VCaP (cell line): ENCODE measurements at regions not wholly inside any gene's neighbourhood (a gene's known extent, or its start where the extent isn't known, plus 50 kb on each side); places are given as distances from the start of the nearest gene placed in this dataset.
"Not testable (repeated sequence)": the region's sequence is repeated elsewhere in the genome, so short reads cannot be mapped to it uniquely, and the experiment has no call there.

Source experiments
- H3K27ac ChIP-seq: fragments of 450-650 bp; 2 replicates; pipeline ENCODE4 v1.5.1; 2017
- CTCF ChIP-seq: fragments of 450-650 bp; conservative IDR thresholded peaks from 2 replicates; pipeline ENCODE4 v1.5.1; 2017; ENCODE audit warnings: mild to moderate bottlenecking, moderate library complexity

- no peak overlapping the region for H3K27ac ChIP-seq
- no peak for TF ChIP-seq CTCF
These were observed 152.7 kb upstream of the NEGR1 start for GRCh38 chr1:72435025-72435424.

GRCh38 chr1:72434070-72434469, 151.7 kb upstream of the NEGR1 start:
- no peak overlapping the region for H3K27ac ChIP-seq
- TF ChIP-seq CTCF: no peak

DNA sequence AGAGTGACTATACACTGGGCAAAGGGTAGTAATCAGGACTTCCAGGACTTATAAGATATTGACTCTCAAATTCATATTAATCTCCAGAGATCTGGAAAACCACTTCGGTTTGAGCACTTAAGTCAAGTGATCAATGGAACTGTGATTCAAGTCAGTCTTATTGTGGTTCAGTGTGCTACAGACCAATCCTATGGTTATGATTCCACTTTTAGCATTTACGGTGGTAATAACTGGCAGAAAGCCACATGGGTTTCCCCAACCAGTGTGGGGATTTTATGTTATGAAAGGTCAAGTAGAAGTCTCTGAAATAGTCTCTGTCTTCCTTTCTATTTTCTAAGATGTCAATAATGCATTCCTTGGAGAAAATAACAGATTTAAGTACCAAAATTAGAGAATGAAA, 151.3 kb upstream of the NEGR1 start:
- no peak for TF ChIP-seq CTCF

GRCh38 chr1:72432645-72433267, 150.4 kb upstream of the NEGR1 start:
- TF ChIP-seq CTCF: no peak
- no peak overlapping the region for H3K27ac ChIP-seq

More for the DNA sequence above, 151.3 kb upstream of the NEGR1 start:
- H3K27ac ChIP-seq: no peak overlapping the region

DNA sequence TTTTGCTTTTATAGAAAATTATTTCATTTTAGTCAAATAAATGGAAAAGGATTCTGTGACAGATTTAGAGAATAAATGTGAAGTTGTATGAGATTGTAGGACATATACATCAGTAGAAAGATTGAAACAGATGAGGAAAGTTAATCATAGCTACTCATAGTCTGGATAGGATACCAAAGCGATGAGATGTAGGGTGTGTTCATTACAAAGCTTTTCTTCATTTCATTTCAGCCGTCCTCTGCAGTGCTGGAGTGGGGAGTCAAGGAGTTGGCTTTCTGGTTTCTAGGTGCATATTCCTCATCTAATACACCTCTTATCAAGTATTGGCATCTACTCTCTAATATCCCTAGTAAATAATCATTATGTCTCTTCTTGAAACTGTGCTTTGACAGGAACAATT, 149.5 kb upstream of the NEGR1 start:
- H3K27ac ChIP-seq: no peak overlapping the region
- no peak for TF ChIP-seq CTCF

DNA sequence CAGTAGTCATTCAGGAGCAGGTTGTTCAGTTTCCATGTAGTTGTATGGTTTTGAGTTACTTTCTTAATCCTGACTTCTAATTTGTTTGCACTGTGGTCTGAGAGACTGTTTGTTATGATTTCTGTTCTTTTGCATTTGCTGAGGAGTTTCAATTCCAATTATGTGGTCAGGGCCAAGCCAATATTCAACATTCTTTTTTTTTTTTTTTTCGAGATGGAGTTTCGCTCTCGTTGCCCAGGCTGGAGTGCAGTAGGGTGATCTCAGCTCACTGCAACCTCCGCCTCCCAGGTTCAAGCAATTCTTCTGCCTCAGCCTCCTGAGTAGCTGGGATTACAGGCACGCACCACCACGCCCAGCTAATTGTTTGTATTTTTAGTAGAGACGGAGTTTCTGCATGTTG, 145.9 kb upstream of the NEGR1 start:
- not testable (repeated sequence) for H3K27ac ChIP-seq

- H3K27ac ChIP-seq: no peak overlapping the region
- no peak for TF ChIP-seq CTCF
These were observed 136.9 kb upstream of the NEGR1 start for GRCh38 chr1:72419229-72419628.

- no peak overlapping the region for H3K27ac ChIP-seq
- no peak for TF ChIP-seq CTCF
These were observed 129.9 kb upstream of the NEGR1 start for GRCh38 chr1:72412286-72412685.
